ENCODE measurements at regions not wholly inside any gene's neighbourhood (a gene's known extent, or its start where the extent isn't known, plus 50 kb on each side); places are given as distances from the start of the nearest gene placed in this dataset.

DNA sequence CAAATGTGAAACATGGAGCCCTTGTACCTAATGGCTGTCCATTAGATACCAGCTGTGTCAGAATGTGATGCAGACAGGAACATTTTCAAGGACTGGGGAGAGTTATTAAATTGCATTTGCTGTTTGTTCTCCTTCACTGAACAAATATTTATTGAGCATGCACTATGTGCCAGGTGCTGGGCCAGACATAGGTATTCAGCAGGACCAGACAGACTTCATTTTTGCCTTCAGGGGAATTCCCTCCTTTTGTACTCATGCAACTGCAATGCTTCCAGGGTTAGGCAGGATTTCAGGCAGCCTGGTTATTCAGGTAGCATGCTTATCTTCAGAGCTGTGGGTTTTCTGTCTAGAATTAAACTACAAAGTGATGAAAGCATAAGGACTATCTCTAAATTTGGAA is 64.2 kb upstream of the SMYD2 start:
- Mint-ChIP-seq H3K9me3 (no peaks in the 10 kb centered on the region), H3K4me3 (no peak overlapping the region), H3K27ac (no peak overlapping the region), H3K4me1 (ENCODE audit: low read depth) (peaks cover 1% of the 10 kb centered on the region), H3K27me3 (peaks cover 19% of the 10 kb centered on the region), H3K36me3 (no peaks in the 10 kb centered on the region)
- no peak for DNase-seq
- ChIA-PET POLR2A (no interaction called here), CTCF (interaction anchor here (0.7 to 11.0 kb wide), 3 partner anchors 20 to 113 kb away, joined by 3 to 224 read pairs (median 3); no protein-coding TSS in a partner anchor)
- intact Hi-C loops (cut with micrococcal nuclease): no loop called here

DNA sequence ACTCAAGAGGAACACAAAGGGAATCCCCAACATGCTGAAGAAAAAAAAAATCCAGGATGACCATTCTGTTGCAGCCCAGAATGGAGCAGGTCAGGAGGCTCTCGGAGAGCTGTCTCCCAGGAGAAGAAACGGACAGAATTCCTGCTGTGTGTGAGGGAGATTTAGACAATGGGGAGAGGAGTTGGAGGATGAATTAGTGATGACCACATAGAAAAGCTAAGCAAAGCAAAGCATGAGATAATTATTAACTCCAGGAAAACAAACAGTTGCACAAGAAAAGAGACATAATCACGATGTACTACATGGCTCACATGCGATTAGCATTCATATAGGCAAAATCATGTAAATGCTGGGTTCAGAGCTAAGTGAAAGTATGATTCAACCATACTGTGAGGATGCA is 61.1 kb upstream of the SMYD2 start:
- no peak for DNase-seq
- no peak overlapping the region for H3K4me3 Mint-ChIP-seq
- H3K9me3 Mint-ChIP-seq: no peaks in the 10 kb centered on the region
- intact Hi-C loops (cut with micrococcal nuclease): no loop called here
- ChIA-PET CTCF (interaction anchor here (1.1 to 11.0 kb wide), 2 partner anchors 12 to 110 kb away, joined by 3 to 224 read pairs; no protein-coding TSS in a partner anchor), POLR2A (no interaction called here)
- no peaks in the 10 kb centered on the region for H3K36me3 Mint-ChIP-seq
- no peak overlapping the region for H3K27ac Mint-ChIP-seq
- peaks cover 22% of the 10 kb centered on the region for H3K27me3 Mint-ChIP-seq
- H3K4me1 Mint-ChIP-seq (ENCODE audit: low read depth): peaks cover 3% of the 10 kb centered on the region

DNA sequence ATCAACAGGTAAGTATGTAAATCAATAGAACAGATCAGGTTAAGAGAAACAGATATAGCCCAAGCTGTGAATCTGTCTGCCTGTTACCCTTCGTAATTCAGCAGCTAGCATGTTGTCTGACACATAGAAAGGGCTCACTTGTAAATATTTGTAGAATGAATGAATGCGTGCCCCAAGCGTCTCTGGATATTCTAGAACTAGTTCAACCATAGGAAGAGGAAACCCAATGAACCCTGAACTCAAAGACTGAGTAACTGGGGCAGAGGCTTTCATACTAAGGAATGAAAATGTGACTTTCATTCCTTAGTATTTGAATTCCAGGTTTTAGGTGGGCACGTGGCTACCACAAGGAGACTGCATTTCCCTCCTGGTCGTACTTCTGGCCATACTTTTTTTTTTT is 60.1 kb upstream of the SMYD2 start:
- intact Hi-C loops (cut with micrococcal nuclease): no loop called here
- ChIA-PET POLR2A (no interaction called here), CTCF (interaction anchor here (11.0 kb wide), 1 partner anchor 109 kb away, joined by 224 read pairs; no protein-coding TSS in a partner anchor)
- Mint-ChIP-seq H3K4me1 (ENCODE audit: low read depth) (peaks cover 4% of the 10 kb centered on the region), H3K9me3 (no peaks in the 10 kb centered on the region), H3K27me3 (peaks cover 21% of the 10 kb centered on the region), H3K4me3 (no peak overlapping the region), H3K36me3 (no peaks in the 10 kb centered on the region), H3K27ac (no peak overlapping the region)
- DNase-seq: no peak

DNA sequence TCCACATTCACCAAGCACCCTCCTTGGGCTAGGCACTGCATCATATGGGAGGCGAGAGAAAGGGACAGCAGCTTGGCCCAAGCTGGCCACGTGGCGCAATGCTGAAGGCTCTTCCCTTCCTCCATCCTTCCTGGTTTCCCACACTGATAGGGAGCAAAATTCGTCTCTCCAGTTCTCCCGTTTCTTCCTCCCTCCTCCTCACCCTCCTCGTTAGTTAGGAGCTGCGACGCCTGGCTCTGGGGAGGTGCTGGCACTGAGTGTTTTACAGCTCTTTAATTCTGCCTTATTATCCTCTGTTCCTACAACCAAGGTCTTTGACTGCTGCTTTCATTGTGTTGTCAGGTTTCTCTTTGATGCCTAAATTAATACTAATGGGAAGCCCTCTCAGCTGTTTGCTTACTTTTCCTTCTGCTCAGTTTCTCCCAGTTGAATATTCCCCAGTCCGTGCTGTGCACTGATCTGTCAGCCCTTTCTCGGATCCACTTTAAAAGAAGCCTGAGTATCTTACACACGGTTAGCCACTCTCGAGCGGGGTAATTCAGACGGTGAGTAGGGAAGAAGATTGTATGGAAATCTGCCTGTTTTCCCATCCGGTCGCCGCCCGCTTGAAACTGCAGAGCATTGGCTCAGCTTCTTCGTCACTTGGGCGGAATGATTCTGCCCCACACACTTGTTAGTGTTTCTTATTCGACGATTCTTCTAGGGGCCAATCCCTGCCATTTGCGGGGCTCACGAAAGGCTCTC is 56.2 kb upstream of the SMYD2 start:
- no peak for DNase-seq
- H3K36me3 Mint-ChIP-seq: no peaks in the 10 kb centered on the region
- peaks cover 23% of the 10 kb centered on the region for H3K27me3 Mint-ChIP-seq
- no peak overlapping the region for H3K27ac Mint-ChIP-seq
- H3K4me1 Mint-ChIP-seq (ENCODE audit: low read depth): peaks cover 4% of the 10 kb centered on the region
- CTCF ChIA-PET: interaction anchor here (1.1 to 1.6 kb wide), 3 partner anchors 10 to 360 kb away, joined by 3 to 6 read pairs (median 5); no protein-coding TSS in a partner anchor
- H3K9me3 Mint-ChIP-seq: no peaks in the 10 kb centered on the region
- no peak overlapping the region for H3K4me3 Mint-ChIP-seq
- POLR2A ChIA-PET: no interaction called here
- intact Hi-C loops (cut with micrococcal nuclease): no loop called here

DNA sequence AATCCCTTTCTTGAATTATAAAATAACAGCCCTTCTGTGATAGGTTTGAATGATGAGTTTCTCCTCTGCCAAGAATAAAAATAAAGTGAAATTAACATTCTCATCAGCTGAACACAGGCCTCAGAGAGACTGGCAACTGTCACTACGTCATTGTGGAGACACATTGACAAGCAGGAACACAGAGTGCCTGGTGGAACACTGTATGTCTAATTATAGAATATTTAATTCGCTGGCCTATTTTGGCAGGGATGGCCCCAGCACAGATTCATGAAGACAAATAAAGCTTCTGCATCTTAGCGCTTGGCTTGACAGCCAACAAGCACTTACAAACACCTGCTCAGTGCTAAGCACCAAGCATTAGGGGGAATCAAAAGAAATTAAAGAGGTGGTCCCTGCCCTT is 52.0 kb upstream of the SMYD2 start:
- ChIA-PET CTCF (interaction anchor here (1.3 to 1.5 kb wide), 2 partner anchors 33 to 100 kb away, joined by 3 to 6 read pairs; no protein-coding TSS in a partner anchor), POLR2A (no interaction called here)
- no peaks in the 10 kb centered on the region for H3K36me3 Mint-ChIP-seq
- no peak overlapping the region for H3K4me3 Mint-ChIP-seq
- no peak for DNase-seq
- H3K27ac Mint-ChIP-seq: no peak overlapping the region
- intact Hi-C loops (cut with micrococcal nuclease): no loop called here
- peaks cover 4% of the 10 kb centered on the region for H3K4me1 Mint-ChIP-seq (ENCODE audit: low read depth)
- H3K9me3 Mint-ChIP-seq: no peaks in the 10 kb centered on the region
- peaks cover 20% of the 10 kb centered on the region for H3K27me3 Mint-ChIP-seq

DNA sequence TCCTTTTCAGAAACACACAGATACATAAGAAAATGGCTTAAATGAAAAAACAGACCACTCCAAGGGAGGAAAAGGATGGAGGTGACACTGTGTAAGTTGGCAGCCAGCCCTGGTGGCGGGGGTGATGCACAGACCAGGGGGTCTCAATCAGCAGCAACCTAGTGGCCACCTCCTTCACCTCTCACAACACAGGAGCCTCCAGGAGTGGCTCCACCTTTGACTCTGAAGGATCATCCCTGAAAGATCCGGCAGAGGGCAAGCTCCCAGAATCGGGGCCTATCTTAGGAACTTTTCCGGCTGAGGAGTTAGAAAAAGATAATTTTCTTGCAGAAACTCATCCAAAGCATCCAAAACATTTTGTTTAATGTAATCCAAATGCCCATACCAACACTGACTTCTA is 51.2 kb upstream of the SMYD2 start:
- intact Hi-C loops (cut with micrococcal nuclease): no loop called here
- peaks cover 14% of the 10 kb centered on the region for H3K27me3 Mint-ChIP-seq
- no peak overlapping the region for H3K27ac Mint-ChIP-seq
- no peak overlapping the region for H3K4me3 Mint-ChIP-seq
- DNase-seq: no peak
- POLR2A ChIA-PET: no interaction called here
- peaks cover 3% of the 10 kb centered on the region for H3K4me1 Mint-ChIP-seq (ENCODE audit: low read depth)
- H3K9me3 Mint-ChIP-seq: no peaks in the 10 kb centered on the region
- CTCF ChIA-PET: interaction anchor here (1.3 to 1.5 kb wide), 2 partner anchors 32 to 99 kb away, joined by 3 to 6 read pairs; no protein-coding TSS in a partner anchor
- H3K36me3 Mint-ChIP-seq: no peaks in the 10 kb centered on the region

Data from activated CD4-positive, alpha-beta memory T cell treated with anti-CD3 and anti-CD28 coated beads for 36 hours (primary cell).